OCI-LY7 (cell line): ENCODE measurements at regions not wholly inside any gene's neighbourhood (a gene's known extent, or its start where the extent isn't known, plus 50 kb on each side); places are given as distances from the start of the nearest gene placed in this dataset.

Experiments used
- BruUV-seq: library from RNA; stranded (reverse); fragments of 400-500 nt; replicated peaks from 2 replicates; lab custom pipeline; 2021; lab: Mats Ljungman, UMichigan
- CTCF ChIA-PET: fragments of 300-600 bp; sonication (Branson Sonifier 250); formaldehyde crosslinking; loops from one replicate; lab custom pipeline; 2022; ENCODE audit warnings: antibody characterized with exemption; ENCODE audit not compliant: unreplicated experiment; lab: Charles Lee
- POLR2A ChIA-PET: fragments of 300-600 bp; sonication (Branson Sonifier 250); formaldehyde crosslinking; loops from one replicate; lab custom pipeline; 2022; ENCODE audit warnings: antibody characterized with exemption; lab: Charles Lee
- DNase-seq: peaks from one replicate; pipeline ENCODE4 v3.0.0-alpha.2; 2015; ENCODE audit warnings: low spot score
- H2AFZ ChIP-seq: fragments of 200-600 bp; sonication (generic), shearing (Covaris generic); 2 replicates; pipeline ENCODE4 v1.6.1; 2014; ENCODE audit warnings: mild to moderate bottlenecking, antibody characterized with exemption, low read length, moderate library complexity
- H3K27ac ChIP-seq: fragments of 200-600 bp; sonication (generic); 2 replicates; pipeline ENCODE4 v1.5.1; 2014; ENCODE audit warnings: mixed run types, low read depth, mild to moderate bottlenecking, moderate library complexity, low read length, inconsistent platforms; ENCODE audit not compliant: poor library complexity, severe bottlenecking
- H3K36me3 ChIP-seq: fragments of 200-600 bp; sonication (generic); 2 replicates; pipeline ENCODE4 v1.6.1; 2014; ENCODE audit warnings: mild to moderate bottlenecking, antibody characterized with exemption, low read length, moderate library complexity, mixed read lengths; ENCODE audit not compliant: insufficient read depth
- H3K4me1 ChIP-seq: fragments of 200-600 bp; sonication (generic); 2 replicates; pipeline ENCODE4 v1.5.1; 2014; ENCODE audit warnings: mild to moderate bottlenecking, low read length; ENCODE audit not compliant: insufficient read depth, poor library complexity, severe bottlenecking
- H3K4me2 ChIP-seq: fragments of 200-600 bp; sonication (generic); 2 replicates; pipeline ENCODE4 v1.6.1; 2014; ENCODE audit warnings: mild to moderate bottlenecking, low read length
- H3K4me3 ChIP-seq: fragments of 200-600 bp; sonication (generic); 2 replicates; pipeline ENCODE4 v1.5.1; 2014; ENCODE audit warnings: mild to moderate bottlenecking, low read depth, low read length; ENCODE audit not compliant: poor library complexity, severe bottlenecking
- H3K79me2 ChIP-seq: fragments of 200-600 bp; sonication (generic); 2 replicates; pipeline ENCODE4 v1.6.1; 2016; ENCODE audit warnings: low read depth, mild to moderate bottlenecking, low read length, moderate library complexity, mixed read lengths; ENCODE audit not compliant: insufficient read depth
- H3K9me2 ChIP-seq: fragments of 200-600 bp; sonication (generic); 2 replicates; pipeline ENCODE4 v1.6.1; 2016; ENCODE audit warnings: mild to moderate bottlenecking, low read length, mixed read lengths; ENCODE audit not compliant: insufficient read depth
- H3K9me3 ChIP-seq: fragments of 200-600 bp; sonication (generic); 2 replicates; pipeline ENCODE4 v1.6.1; 2014; ENCODE audit warnings: mild to moderate bottlenecking, mixed run types, low read length, mixed read lengths
- H4K20me1 ChIP-seq: fragments of 200-600 bp; sonication (generic); 2 replicates; pipeline ENCODE4 v1.6.1; 2014; ENCODE audit warnings: mild to moderate bottlenecking, antibody characterized with exemption, low read length, moderate library complexity, mixed read lengths; ENCODE audit not compliant: insufficient read depth
- EZH2phosphoT487 ChIP-seq: fragments of 200-600 bp; sonication (generic); IDR thresholded peaks from 2 replicates; pipeline ENCODE4 v1.6.1; 2018; ENCODE audit warnings: low read depth, borderline replicate concordance, mild to moderate bottlenecking, mixed run types, antibody characterized with exemption, low read length, moderate library complexity, mixed read lengths
- intact Hi-C: fragments of 100-400 bp; cut with micrococcal nuclease; formaldehyde crosslinking; loops from one replicate; pipeline ENCODE4 v1.10.0; 2022; ENCODE audit not compliant: unreplicated experiment
- TF ChIP-seq, protein P1 (sequence below): fragments of 200-600 bp; sonication (generic); conservative IDR thresholded peaks from 2 replicates; pipeline ENCODE4 v1.5.1; 2014; ENCODE audit warnings: mild to moderate bottlenecking, antibody characterized with exemption, low read length, moderate library complexity, mixed read lengths

GRCh38 chr4:136706942-136707341, 825.4 kb downstream of the PCDH18 start:
- Histone ChIP-seq H4K20me1 (no peaks in the 10 kb centered on the region), H3K4me1 (no peaks in the 10 kb centered on the region), H3K4me3 (no peak overlapping the region), H2AFZ (no peak overlapping the region), H3K36me3 (no peaks in the 10 kb centered on the region), H3K79me2 (no peaks in the 10 kb centered on the region), H3K27ac (no peak overlapping the region), H3K4me2 (no peak overlapping the region), H3K9me3 (no peaks in the 10 kb centered on the region), H3K9me2 (no peaks in the 10 kb centered on the region)
- no TSS peak for BruUV-seq
- CTCF ChIA-PET: no interaction called here
- POLR2A ChIA-PET: no interaction called here
- DNase-seq: no peak
- intact Hi-C loops: no loop called here
- TF ChIP-seq EZH2phosphoT487: no peak
- TF ChIP-seq, protein P1, sequence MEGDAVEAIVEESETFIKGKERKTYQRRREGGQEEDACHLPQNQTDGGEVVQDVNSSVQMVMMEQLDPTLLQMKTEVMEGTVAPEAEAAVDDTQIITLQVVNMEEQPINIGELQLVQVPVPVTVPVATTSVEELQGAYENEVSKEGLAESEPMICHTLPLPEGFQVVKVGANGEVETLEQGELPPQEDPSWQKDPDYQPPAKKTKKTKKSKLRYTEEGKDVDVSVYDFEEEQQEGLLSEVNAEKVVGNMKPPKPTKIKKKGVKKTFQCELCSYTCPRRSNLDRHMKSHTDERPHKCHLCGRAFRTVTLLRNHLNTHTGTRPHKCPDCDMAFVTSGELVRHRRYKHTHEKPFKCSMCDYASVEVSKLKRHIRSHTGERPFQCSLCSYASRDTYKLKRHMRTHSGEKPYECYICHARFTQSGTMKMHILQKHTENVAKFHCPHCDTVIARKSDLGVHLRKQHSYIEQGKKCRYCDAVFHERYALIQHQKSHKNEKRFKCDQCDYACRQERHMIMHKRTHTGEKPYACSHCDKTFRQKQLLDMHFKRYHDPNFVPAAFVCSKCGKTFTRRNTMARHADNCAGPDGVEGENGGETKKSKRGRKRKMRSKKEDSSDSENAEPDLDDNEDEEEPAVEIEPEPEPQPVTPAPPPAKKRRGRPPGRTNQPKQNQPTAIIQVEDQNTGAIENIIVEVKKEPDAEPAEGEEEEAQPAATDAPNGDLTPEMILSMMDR: no peak

GRCh38 chr4:136699905-136700304, 832.4 kb downstream of the PCDH18 start:
- no peaks in the 10 kb centered on the region for H3K79me2 ChIP-seq
- no TSS peak for BruUV-seq
- POLR2A ChIA-PET: interaction anchor here (1.3 kb wide), 1 partner anchor 10 kb away, joined by 3 read pairs; no protein-coding TSS in a partner anchor

DNA sequence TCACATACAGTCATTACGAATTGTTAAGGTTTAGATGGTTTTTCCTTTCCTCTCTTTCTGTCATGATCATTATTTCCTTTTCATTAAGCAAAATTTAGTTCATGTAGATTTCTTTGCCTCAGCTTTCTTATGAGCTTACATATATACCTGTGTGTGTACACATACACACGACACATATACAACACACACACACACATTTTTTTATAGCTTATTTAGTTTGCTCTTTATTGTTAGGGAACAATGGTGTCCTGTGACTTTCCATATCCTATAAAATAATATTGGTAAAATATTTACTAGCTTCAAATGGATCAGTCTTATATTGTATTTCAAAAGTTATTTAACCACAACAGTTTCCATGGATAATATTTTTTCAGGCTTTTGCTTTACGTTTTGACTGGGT, 840.7 kb downstream of the PCDH18 start:
- Histone ChIP-seq H3K4me2 (no peak overlapping the region), H2AFZ (no peak overlapping the region), H4K20me1 (no peaks in the 10 kb centered on the region), H3K79me2 (no peaks in the 10 kb centered on the region), H3K36me3 (no peaks in the 10 kb centered on the region), H3K4me3 (no peak overlapping the region), H3K9me2 (no peaks in the 10 kb centered on the region), H3K27ac (no peak overlapping the region), H3K9me3 (no peaks in the 10 kb centered on the region), H3K4me1 (no peaks in the 10 kb centered on the region)
- CTCF ChIA-PET: no interaction called here
- TF ChIP-seq, protein P1: no peak
- POLR2A ChIA-PET: interaction anchor here (0.6 to 1.1 kb wide), 2 partner anchors 14 to 28 kb away, joined by 3 read pairs; no protein-coding TSS in a partner anchor
- DNase-seq: no peak
- BruUV-seq: no TSS peak
- intact Hi-C loops: no loop called here

More at GRCh38 chr4:136699905-136700304, 832.4 kb downstream of the PCDH18 start:
- Histone ChIP-seq H3K4me3 (no peak overlapping the region), H3K9me3 (no peaks in the 10 kb centered on the region), H3K9me2 (no peaks in the 10 kb centered on the region), H2AFZ (no peak overlapping the region), H3K4me2 (no peak overlapping the region), H4K20me1 (no peaks in the 10 kb centered on the region), H3K27ac (no peak overlapping the region), H3K36me3 (no peaks in the 10 kb centered on the region), H3K4me1 (no peaks in the 10 kb centered on the region)
- no peak for DNase-seq
- TF ChIP-seq EZH2phosphoT487: no peak
- TF ChIP-seq, protein P1: no peak
- intact Hi-C loops: no loop called here
- CTCF ChIA-PET: no interaction called here
